GM13977 (cell line): ENCODE measurements at regions not wholly inside any gene's neighbourhood (a gene's known extent, or its start where the extent isn't known, plus 50 kb on each side); places are given as distances from the start of the nearest gene placed in this dataset.

ENCODE experiments used
- DNase-seq: peaks from one replicate; pipeline ENCODE4 v3.0.0; 2012; ENCODE audit warnings: low spot score
- in situ Hi-C: fragments of 300-500 bp; cut with MboI; formaldehyde crosslinking; loops from one replicate; pipeline ENCODE4 v1.12.0; 2022; ENCODE audit warnings: low sequenced_read_pairs, low pct_unique_long_range_greater_than_20kb, mixed read lengths, inconsistent platforms; ENCODE audit not compliant: unreplicated experiment
- TF ChIP-seq, protein P1 (sequence below): IDR thresholded peaks from 2 replicates; pipeline ENCODE4 v1.5.1; 2012; ENCODE audit warnings: mild to moderate bottlenecking, control low read depth; ENCODE audit not compliant: insufficient read depth; ENCODE audit errors: extremely low read depth, missing control alignments

GRCh38 chr12:42853370-42854140 is 264.0 kb upstream of the PRICKLE1 start:
- TF ChIP-seq, protein P1, sequence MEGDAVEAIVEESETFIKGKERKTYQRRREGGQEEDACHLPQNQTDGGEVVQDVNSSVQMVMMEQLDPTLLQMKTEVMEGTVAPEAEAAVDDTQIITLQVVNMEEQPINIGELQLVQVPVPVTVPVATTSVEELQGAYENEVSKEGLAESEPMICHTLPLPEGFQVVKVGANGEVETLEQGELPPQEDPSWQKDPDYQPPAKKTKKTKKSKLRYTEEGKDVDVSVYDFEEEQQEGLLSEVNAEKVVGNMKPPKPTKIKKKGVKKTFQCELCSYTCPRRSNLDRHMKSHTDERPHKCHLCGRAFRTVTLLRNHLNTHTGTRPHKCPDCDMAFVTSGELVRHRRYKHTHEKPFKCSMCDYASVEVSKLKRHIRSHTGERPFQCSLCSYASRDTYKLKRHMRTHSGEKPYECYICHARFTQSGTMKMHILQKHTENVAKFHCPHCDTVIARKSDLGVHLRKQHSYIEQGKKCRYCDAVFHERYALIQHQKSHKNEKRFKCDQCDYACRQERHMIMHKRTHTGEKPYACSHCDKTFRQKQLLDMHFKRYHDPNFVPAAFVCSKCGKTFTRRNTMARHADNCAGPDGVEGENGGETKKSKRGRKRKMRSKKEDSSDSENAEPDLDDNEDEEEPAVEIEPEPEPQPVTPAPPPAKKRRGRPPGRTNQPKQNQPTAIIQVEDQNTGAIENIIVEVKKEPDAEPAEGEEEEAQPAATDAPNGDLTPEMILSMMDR = no peak
- in situ Hi-C loops = no loop called here
- no peak for DNase-seq

DNA sequence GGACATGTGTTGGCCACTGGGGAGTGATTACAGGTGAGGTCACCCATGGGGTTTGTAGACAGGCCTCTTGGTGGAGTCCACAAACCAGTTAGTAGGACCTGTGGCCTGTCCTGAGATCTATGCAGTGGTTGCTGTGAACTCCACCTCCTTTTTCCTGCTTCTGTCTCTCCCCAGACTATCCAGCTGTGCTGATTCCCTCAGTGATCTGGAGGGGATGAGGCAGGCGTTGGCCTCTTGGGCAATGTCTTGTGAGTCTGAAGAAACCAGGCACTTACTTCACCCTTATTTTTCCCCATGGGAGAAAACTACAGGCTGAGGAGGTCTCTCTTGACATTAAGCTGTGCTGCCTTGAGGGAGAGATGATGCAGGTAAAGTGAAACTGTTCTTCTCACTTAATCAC is 257.2 kb upstream of the PRICKLE1 start:
- DNase-seq = no peak
- TF ChIP-seq, protein P1 = no peak
- in situ Hi-C loops = no loop called here

- TF ChIP-seq, protein P1 = no peak
- in situ Hi-C loops = no loop called here
- no peak for DNase-seq
Measured at GRCh38 chr12:42834062-42834461, 244.5 kb upstream of the PRICKLE1 start.

- DNase-seq = no peak
- in situ Hi-C loops = no loop called here
- TF ChIP-seq, protein P1 = no peak
Measured at GRCh38 chr12:42828836-42829235, 239.3 kb upstream of the PRICKLE1 start.

GRCh38 chr12:42824327-42824726 is 234.8 kb upstream of the PRICKLE1 start:
- DNase-seq = no peak
- TF ChIP-seq, protein P1 = no peak
- in situ Hi-C loops = no loop called here

GRCh38 chr12:42823679-42824078 is 234.1 kb upstream of the PRICKLE1 start:
- DNase-seq = no peak
- in situ Hi-C loops = no loop called here
- TF ChIP-seq, protein P1 = no peak
